GM06990 (cell line): ENCODE measurements at regions not wholly inside any gene's neighbourhood (a gene's known extent, or its start where the extent isn't known, plus 50 kb on each side); places are given as distances from the start of the nearest gene placed in this dataset.

Experiments
- DNase-seq: peaks from one replicate; pipeline ENCODE4 v3.0.0-alpha.2; 2011; ENCODE audit not compliant: insufficient read length; ENCODE audit errors: extremely low read depth
- H3K27me3 ChIP-seq: replicated peaks from 2 replicates; pipeline ENCODE4 v1.6.0; 2011; ENCODE audit warnings: low read length; ENCODE audit not compliant: control insufficient read depth, insufficient read depth
- H3K36me3 ChIP-seq: 2 replicates; pipeline ENCODE4 v1.5.1; 2011; ENCODE audit warnings: low read length; ENCODE audit not compliant: control insufficient read depth, insufficient read depth
- H3K4me3 ChIP-seq: replicated peaks from 2 replicates; pipeline ENCODE4 v1.5.1; 2011; ENCODE audit warnings: low read depth, mild to moderate bottlenecking, control low read depth, low read length
- TF ChIP-seq, protein P1 (sequence below): IDR thresholded peaks from 2 replicates; pipeline ENCODE4 v1.5.1; 2011; ENCODE audit warnings: low read length, control low read depth, mild to moderate bottlenecking, inconsistent platforms; ENCODE audit not compliant: insufficient read depth, poor library complexity, severe bottlenecking

GRCh38 chr4:152104356-152104755, 343.5 kb upstream of the GATB start:
- H3K27me3 ChIP-seq: no peaks in the 10 kb centered on the region
- TF ChIP-seq, protein P1, sequence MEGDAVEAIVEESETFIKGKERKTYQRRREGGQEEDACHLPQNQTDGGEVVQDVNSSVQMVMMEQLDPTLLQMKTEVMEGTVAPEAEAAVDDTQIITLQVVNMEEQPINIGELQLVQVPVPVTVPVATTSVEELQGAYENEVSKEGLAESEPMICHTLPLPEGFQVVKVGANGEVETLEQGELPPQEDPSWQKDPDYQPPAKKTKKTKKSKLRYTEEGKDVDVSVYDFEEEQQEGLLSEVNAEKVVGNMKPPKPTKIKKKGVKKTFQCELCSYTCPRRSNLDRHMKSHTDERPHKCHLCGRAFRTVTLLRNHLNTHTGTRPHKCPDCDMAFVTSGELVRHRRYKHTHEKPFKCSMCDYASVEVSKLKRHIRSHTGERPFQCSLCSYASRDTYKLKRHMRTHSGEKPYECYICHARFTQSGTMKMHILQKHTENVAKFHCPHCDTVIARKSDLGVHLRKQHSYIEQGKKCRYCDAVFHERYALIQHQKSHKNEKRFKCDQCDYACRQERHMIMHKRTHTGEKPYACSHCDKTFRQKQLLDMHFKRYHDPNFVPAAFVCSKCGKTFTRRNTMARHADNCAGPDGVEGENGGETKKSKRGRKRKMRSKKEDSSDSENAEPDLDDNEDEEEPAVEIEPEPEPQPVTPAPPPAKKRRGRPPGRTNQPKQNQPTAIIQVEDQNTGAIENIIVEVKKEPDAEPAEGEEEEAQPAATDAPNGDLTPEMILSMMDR: no peak
- H3K36me3 ChIP-seq: no peaks in the 10 kb centered on the region
- H3K4me3 ChIP-seq: no peak overlapping the region
- DNase-seq: no peak

- Histone ChIP-seq H3K4me3 (no peak overlapping the region), H3K27me3 (no peaks in the 10 kb centered on the region), H3K36me3 (no peaks in the 10 kb centered on the region)
- TF ChIP-seq, protein P1: no peak
- no peak for DNase-seq
Measured at GRCh38 chr4:152103181-152103901, 342.5 kb upstream of the GATB start.

DNA sequence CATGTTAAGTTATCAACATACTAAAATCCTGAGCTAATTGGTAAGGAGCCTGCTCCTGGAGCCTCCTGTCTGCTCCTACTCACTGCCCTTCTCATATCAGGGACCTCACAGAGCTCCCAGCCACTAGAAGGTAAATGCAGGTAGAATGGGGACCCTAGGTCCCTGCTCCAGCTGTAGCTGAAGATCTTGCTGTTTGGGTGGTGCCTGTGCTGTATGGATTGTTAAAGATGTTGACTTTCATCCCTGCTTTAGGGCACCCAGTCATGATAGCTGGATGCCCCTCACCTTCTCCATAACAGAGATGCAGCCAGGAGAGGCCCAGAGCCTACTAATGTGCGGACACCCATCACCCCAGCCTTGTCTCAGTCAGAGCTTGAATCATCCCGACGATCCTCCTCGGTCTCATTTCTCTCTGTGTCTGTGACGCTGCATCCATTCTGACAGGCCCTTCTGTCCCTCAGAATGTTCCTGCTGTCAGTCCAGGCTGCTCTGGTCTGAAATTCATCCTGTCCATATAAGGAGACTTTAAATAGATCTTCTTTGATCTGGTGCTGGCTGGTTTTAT, 341.7 kb upstream of the GATB start:
- Histone ChIP-seq H3K4me3 (no peak overlapping the region), H3K27me3 (no peaks in the 10 kb centered on the region), H3K36me3 (no peaks in the 10 kb centered on the region)
- TF ChIP-seq, protein P1: no peak
- DNase-seq: no peak

DNA sequence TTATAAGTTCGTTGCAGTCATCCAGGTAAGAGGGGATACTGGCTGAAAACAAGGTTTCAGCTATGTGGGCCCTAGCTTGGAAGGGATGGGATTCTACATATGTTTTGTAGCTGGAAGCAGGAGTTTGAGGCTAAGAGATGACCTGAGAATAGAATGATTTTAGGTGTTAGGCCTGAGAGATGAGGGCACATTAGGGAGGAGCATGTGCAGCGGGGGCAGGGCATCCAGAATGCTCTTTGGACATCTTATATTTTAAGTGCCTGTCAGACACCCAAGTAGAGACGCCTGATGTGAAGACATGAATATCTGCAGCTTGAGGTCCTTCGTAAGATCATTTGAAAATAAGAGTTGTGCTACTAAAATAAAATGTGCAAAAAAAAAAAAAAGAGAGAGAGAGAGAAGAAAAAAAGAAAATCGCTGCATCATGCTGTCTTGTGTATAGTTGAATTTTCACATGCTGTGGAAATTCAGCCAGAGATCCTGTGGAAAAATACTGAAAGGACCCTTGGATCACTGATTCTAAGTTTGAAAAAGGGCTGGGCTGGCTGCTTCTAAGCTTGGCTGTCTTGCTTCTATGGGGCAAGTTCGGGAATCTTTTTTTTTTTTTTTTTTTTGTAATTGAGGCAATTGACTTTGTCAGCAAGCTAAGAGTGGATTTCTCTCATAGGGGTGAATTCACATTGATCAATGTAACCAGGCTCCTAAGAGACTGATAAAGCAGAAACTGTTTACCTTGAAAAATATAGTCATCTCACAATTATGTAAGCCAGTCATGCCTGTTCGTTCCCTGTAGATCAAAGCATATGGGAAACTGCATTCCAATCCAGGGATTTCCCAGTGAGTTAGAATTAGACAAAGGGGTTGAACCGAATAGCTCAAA, 341.0 kb upstream of the GATB start:
- no peaks in the 10 kb centered on the region for H3K36me3 ChIP-seq
- no peak for DNase-seq
- no peak overlapping the region for H3K4me3 ChIP-seq
- TF ChIP-seq, protein P1: no peak
- H3K27me3 ChIP-seq: no peaks in the 10 kb centered on the region

- Histone ChIP-seq H3K36me3 (no peaks in the 10 kb centered on the region), H3K4me3 (no peak overlapping the region), H3K27me3 (no peaks in the 10 kb centered on the region)
- peak; percentile 42 for DNase-seq
- TF ChIP-seq, protein P1: no peak
Measured at GRCh38 chr4:152100379-152101201, 339.8 kb upstream of the GATB start.
